ENCODE measurements at regions not wholly inside any gene's neighbourhood (a gene's known extent, or its start where the extent isn't known, plus 50 kb on each side); places are given as distances from the start of the nearest gene placed in this dataset.

- TF ChIP-seq ZNF274 (IDR thresholded peaks at IDR 0.05; ENCODE audit: low read depth, low read length), result no peak
- no peak overlapping the region for H3K4me3 ChIP-seq (ENCODE audit: low read length)
Observed at GRCh38 chr4:124491361-124492145, 221.0 kb downstream of the ANKRD50 start.

GRCh38 chr4:124499261-124499660, 213.3 kb downstream of the ANKRD50 start:
- no peak overlapping the region for H3K4me3 ChIP-seq (ENCODE audit: low read length)
- TF ChIP-seq ZNF274 (IDR thresholded peaks at IDR 0.05; ENCODE audit: low read depth, low read length), result no peak

GRCh38 chr4:124501576-124501975, 211.0 kb downstream of the ANKRD50 start:
- no peak overlapping the region for H3K4me3 ChIP-seq (ENCODE audit: low read length)
- no peak for TF ChIP-seq ZNF274 (IDR thresholded peaks at IDR 0.05; ENCODE audit: low read depth, low read length)

GRCh38 chr4:124504431-124504830, 208.1 kb downstream of the ANKRD50 start:
- no peak for TF ChIP-seq ZNF274 (IDR thresholded peaks at IDR 0.05; ENCODE audit: low read depth, low read length)
- H3K4me3 ChIP-seq (ENCODE audit: low read length), result no peak overlapping the region

GRCh38 chr4:124505211-124505610, 207.3 kb downstream of the ANKRD50 start:
- no peak overlapping the region for H3K4me3 ChIP-seq (ENCODE audit: low read length)
- TF ChIP-seq ZNF274 (IDR thresholded peaks at IDR 0.05; ENCODE audit: low read depth, low read length), result no peak

- no peak for TF ChIP-seq ZNF274 (IDR thresholded peaks at IDR 0.05; ENCODE audit: low read depth, low read length)
Observed at GRCh38 chr4:124509151-124509550, 203.4 kb downstream of the ANKRD50 start.

GRCh38 chr4:124514588-124514987, 197.9 kb downstream of the ANKRD50 start:
- no peak overlapping the region for H3K4me3 ChIP-seq (ENCODE audit: low read length)
- TF ChIP-seq ZNF274 (IDR thresholded peaks at IDR 0.05; ENCODE audit: low read depth, low read length), result no peak

More at GRCh38 chr4:124509151-124509550, 203.4 kb downstream of the ANKRD50 start:
- no peak overlapping the region for H3K4me3 ChIP-seq (ENCODE audit: low read length)

- no peak for TF ChIP-seq ZNF274 (IDR thresholded peaks at IDR 0.05; ENCODE audit: low read depth, low read length)
- H3K4me3 ChIP-seq (ENCODE audit: low read length), result no peak overlapping the region
Observed at GRCh38 chr4:124515591-124515990, 196.9 kb downstream of the ANKRD50 start.

GRCh38 chr4:124519196-124519595, 193.3 kb downstream of the ANKRD50 start:
- TF ChIP-seq ZNF274 (IDR thresholded peaks at IDR 0.05; ENCODE audit: low read depth, low read length), result no peak
- no peak overlapping the region for H3K4me3 ChIP-seq (ENCODE audit: low read length)

- H3K4me3 ChIP-seq (ENCODE audit: low read length), result no peak overlapping the region
- no peak for TF ChIP-seq ZNF274 (IDR thresholded peaks at IDR 0.05; ENCODE audit: low read depth, low read length)
Observed at GRCh38 chr4:124523816-124524215, 188.7 kb downstream of the ANKRD50 start.

- no peak overlapping the region for H3K4me3 ChIP-seq (ENCODE audit: low read length)
- no peak for TF ChIP-seq ZNF274 (IDR thresholded peaks at IDR 0.05; ENCODE audit: low read depth, low read length)
Observed at GRCh38 chr4:124525524-124525923, 187.0 kb downstream of the ANKRD50 start.

- no peak for TF ChIP-seq ZNF274 (IDR thresholded peaks at IDR 0.05; ENCODE audit: low read depth, low read length)
- H3K4me3 ChIP-seq (ENCODE audit: low read length), result no peak overlapping the region
Observed at GRCh38 chr4:124526331-124526730, 186.2 kb downstream of the ANKRD50 start.

- no peak for TF ChIP-seq ZNF274 (IDR thresholded peaks at IDR 0.05; ENCODE audit: low read depth, low read length)
- no peak overlapping the region for H3K4me3 ChIP-seq (ENCODE audit: low read length)
Observed at GRCh38 chr4:124526769-124527168, 185.8 kb downstream of the ANKRD50 start.

GRCh38 chr4:124527364-124527763, 185.2 kb downstream of the ANKRD50 start:
- no peak overlapping the region for H3K4me3 ChIP-seq (ENCODE audit: low read length)
- TF ChIP-seq ZNF274 (IDR thresholded peaks at IDR 0.05; ENCODE audit: low read depth, low read length), result no peak

- H3K4me3 ChIP-seq (ENCODE audit: low read length), result no peak overlapping the region
- no peak for TF ChIP-seq ZNF274 (IDR thresholded peaks at IDR 0.05; ENCODE audit: low read depth, low read length)
Observed at GRCh38 chr4:124529131-124529530, 183.4 kb downstream of the ANKRD50 start.

Measured in GM08714 (cell line).